ENCODE measurements at regions not wholly inside any gene's neighbourhood (a gene's known extent, or its start where the extent isn't known, plus 50 kb on each side); places are given as distances from the start of the nearest gene placed in this dataset.
A peak's percentile ranks its signal among the peaks of the same experiment; 100 is the strongest.
"Not testable (repeated sequence)": the region's sequence is repeated elsewhere in the genome, so short reads cannot be mapped to it uniquely, and the experiment has no call there.

- no peak for TF ChIP-seq POLR2A (IDR thresholded peaks at IDR 0.05; ENCODE audit: low read depth, low read length)
- FAIRE-seq = no peak
- no peak for DNase-seq (ENCODE audit: insufficient read length, low spot score)
These were observed 57.6 kb downstream of the PTTG1 start for GRCh38 chr5:160479220-160479619.

DNA sequence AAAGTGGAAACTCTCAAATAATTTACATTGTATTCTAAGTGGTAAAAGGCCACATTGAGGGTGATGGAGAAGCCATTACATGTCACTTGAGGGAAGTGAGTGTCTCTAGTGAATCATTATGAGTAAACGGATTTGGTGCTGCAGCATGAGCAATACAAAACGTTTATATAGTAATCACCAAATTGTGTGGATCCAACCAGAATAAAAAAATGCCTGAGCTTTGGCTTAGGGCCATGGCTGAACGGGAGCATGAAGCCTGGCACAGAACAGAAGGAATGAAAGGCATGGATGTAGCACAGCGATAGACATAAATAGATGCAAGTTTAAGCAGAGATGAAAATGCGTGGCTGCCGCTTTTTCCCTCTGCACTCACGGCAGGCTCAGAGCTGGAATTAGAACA is 58.3 kb downstream of the PTTG1 start:
- no peak for TF ChIP-seq POLR2A (IDR thresholded peaks at IDR 0.05; ENCODE audit: low read depth, low read length)
- peak; percentile 23 for DNase-seq (ENCODE audit: insufficient read length, low spot score)

DNA sequence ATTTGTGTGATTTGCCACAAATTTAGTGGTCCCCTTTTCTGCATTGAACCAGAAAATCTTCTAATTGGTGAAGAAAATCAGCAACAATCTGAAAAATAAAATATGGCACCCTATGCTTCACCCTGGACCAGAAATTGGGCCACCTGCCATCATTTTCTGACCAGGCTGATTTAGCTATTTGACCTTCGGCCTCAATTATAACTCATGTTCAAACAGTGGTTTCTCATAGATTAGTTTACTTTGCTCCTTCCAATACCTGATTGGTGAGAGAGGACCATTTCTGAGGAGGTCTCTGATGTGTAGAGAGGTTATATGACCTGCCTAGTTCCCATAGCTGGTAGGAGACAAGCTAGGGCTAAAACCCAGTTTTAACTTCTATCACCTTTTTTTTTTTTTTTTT is 59.0 kb downstream of the PTTG1 start:
- no peak for TF ChIP-seq POLR2A (IDR thresholded peaks at IDR 0.05; ENCODE audit: low read depth, low read length)
- no peak for FAIRE-seq
- no peak for DNase-seq (ENCODE audit: insufficient read length, low spot score)

More for the DNA sequence above, 58.3 kb downstream of the PTTG1 start:
- FAIRE-seq = no peak

DNA sequence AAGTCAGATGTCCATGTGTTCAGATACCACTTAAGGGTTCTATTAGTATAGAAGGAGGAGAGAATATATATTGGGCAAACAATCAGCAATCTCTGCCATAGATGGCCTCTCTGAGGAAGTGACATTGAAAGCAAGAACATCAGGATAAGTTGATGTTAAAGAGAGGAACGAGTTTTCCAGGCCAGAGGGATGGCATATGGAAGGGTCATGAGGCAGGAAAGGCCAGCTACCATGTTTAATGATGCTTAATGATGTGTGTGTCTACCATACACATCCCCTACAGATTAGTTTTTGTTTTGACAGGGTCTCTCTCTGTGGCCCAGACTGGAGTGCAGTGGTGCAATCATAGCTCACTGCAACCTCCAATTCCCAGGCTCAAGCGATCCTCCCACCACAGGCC is 63.0 kb downstream of the PTTG1 start:
- TF ChIP-seq POLR2A (IDR thresholded peaks at IDR 0.05; ENCODE audit: low read depth, low read length) = no peak
- FAIRE-seq (no peak), DNase-seq (ENCODE audit: insufficient read length, low spot score) (no peak)

GRCh38 chr5:160485364-160485969 is 63.8 kb downstream of the PTTG1 start:
- FAIRE-seq (no peak), DNase-seq (ENCODE audit: insufficient read length, low spot score) (no peak)
- no peak for TF ChIP-seq POLR2A (IDR thresholded peaks at IDR 0.05; ENCODE audit: low read depth, low read length)

DNA sequence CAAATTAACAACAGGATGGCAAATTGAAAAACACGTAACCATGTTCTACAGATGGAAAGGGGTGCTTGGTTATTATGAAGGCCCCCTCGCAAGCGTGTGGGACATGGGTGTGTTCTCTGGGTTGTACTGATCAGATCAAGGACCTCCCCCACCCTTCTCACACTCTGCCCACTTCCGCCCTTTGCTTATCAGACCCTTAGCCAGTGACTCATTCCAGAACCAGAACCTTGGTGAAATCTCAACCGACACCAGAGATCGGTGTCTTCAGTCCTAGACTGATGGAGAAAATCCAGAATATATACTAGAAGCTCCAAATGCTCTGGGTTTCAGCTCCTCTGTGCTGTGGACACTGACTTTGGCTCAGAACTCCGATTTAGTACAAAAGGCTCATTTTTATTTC is 64.9 kb downstream of the PTTG1 start:
- DNase-seq (ENCODE audit: insufficient read length, low spot score) (no peak), FAIRE-seq (no peak)
- TF ChIP-seq POLR2A (IDR thresholded peaks at IDR 0.05; ENCODE audit: low read depth, low read length) = no peak

GRCh38 chr5:160488394-160489325 is 67.0 kb downstream of the PTTG1 start:
- no peak for TF ChIP-seq POLR2A (IDR thresholded peaks at IDR 0.05; ENCODE audit: low read depth, low read length)
- DNase-seq (ENCODE audit: insufficient read length, low spot score) (no peak), FAIRE-seq (no peak)

GRCh38 chr5:160491438-160491837 is 69.8 kb downstream of the PTTG1 start:
- no peak for FAIRE-seq
- TF ChIP-seq POLR2A (IDR thresholded peaks at IDR 0.05; ENCODE audit: low read depth, low read length) = no peak
- no peak for DNase-seq (ENCODE audit: insufficient read length, low spot score)

GRCh38 chr5:160492565-160492964 is 70.9 kb downstream of the PTTG1 start:
- FAIRE-seq (no peak), DNase-seq (ENCODE audit: insufficient read length, low spot score) (no peak)
- no peak for TF ChIP-seq POLR2A (IDR thresholded peaks at IDR 0.05; ENCODE audit: low read depth, low read length)

- TF ChIP-seq POLR2A (IDR thresholded peaks at IDR 0.05; ENCODE audit: low read depth, low read length) = no peak
- no peak for FAIRE-seq
- no peak for DNase-seq (ENCODE audit: insufficient read length, low spot score)
These were observed 72.2 kb downstream of the PTTG1 start for GRCh38 chr5:160493806-160494338.

DNA sequence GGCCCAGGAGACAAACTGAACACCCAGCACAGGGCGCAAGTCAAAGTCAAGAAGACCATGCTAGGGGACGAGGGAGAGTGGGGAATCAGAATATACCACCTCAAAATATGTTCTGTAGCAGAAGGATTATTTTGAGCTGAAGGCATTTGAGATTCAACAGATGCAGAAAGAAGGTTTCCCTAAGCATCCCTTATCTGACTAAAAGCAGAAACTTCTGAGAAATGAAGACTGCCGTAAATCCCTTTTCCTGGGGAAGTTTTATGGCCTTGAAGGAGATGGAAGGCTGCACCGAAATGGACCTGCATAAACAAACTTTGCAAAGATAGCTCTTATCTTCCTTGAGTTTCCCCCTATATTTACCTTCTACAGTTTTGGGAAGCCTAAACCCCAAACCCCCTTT is 72.8 kb downstream of the PTTG1 start:
- DNase-seq (ENCODE audit: insufficient read length, low spot score) (no peak), FAIRE-seq (no peak)
- no peak for TF ChIP-seq POLR2A (IDR thresholded peaks at IDR 0.05; ENCODE audit: low read depth, low read length)

- FAIRE-seq (no peak), DNase-seq (ENCODE audit: insufficient read length, low spot score) (no peak)
- no peak for TF ChIP-seq POLR2A (IDR thresholded peaks at IDR 0.05; ENCODE audit: low read depth, low read length)
These were observed 74.7 kb downstream of the PTTG1 start for GRCh38 chr5:160496334-160496733.

- no peak for DNase-seq (ENCODE audit: insufficient read length, low spot score)
- FAIRE-seq = no peak
- TF ChIP-seq POLR2A (IDR thresholded peaks at IDR 0.05; ENCODE audit: low read depth, low read length) = no peak
These were observed 75.1 kb downstream of the PTTG1 start for GRCh38 chr5:160496784-160497183.

GRCh38 chr5:160497878-160498277 is 76.2 kb downstream of the PTTG1 start:
- no peak for TF ChIP-seq POLR2A (IDR thresholded peaks at IDR 0.05; ENCODE audit: low read depth, low read length)
- FAIRE-seq (no peak), DNase-seq (ENCODE audit: insufficient read length, low spot score) (no peak)

DNA sequence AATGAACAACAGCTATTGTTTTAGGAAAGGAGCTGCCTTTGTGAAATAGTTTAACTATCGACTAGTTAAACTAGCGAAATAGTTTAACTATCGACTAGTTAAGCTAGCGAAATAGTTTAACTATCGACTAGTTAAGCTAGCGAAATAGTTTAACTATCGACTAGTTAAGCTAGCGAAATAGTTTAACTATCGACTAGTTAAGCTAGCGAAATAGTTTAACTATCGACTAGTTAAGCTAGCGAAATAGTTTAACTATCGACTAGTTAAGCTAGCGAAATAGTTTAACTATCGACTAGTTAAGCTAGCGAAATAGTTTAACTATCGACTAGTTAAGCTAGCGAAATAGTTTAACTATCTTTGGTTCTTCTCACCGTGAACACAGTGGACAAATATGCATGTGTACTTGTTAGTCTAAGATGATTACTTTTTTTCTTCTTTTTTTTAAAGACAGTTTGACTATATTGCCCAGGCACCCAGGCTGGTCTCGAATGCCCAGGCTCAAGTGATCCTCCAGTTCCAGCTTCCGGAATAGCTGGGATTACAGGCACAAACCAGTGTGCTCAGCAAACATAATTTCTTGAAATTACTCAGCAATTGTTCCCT is 76.9 kb downstream of the PTTG1 start:
- not testable (repeated sequence) for FAIRE-seq; DNase-seq (ENCODE audit: insufficient read length, low spot score)

All from H54 (cell line).